H1 (cell line): ENCODE measurements at regions not wholly inside any gene's neighbourhood (a gene's known extent, or its start where the extent isn't known, plus 50 kb on each side); places are given as distances from the start of the nearest gene placed in this dataset.

ENCODE experiments used
- CTCF ChIA-PET: fragments of 300-600 bp; sonication (Branson Sonifier 250); formaldehyde crosslinking; loops from one replicate; lab custom pipeline; 2021; ENCODE audit not compliant: partially characterized antibody; lab: Charles Lee
- POLR2A ChIA-PET: fragments of 300-600 bp; sonication (Branson Sonifier 250); formaldehyde crosslinking; loops from one replicate; lab custom pipeline; 2021; ENCODE audit warnings: inconsistent platforms; ENCODE audit not compliant: partially characterized antibody; lab: Charles Lee
- DNase-seq, 2 experiments: peaks; one replicate each; pipeline versions ENCODE4 v3.0.0 to v3.0.0-alpha.2; 2010 to 2022; ENCODE audit warnings: low spot score in 2 of 2, low read depth in 1 of 2, mixed read lengths in 1 of 2
- FAIRE-seq: peaks from 2 replicates; lab custom pipeline; 2011; peaks lifted over from hg19 to GRCh38; lab: Jason Lieb, UNC
- H2AFZ ChIP-seq: 2 replicates; pipeline ENCODE4 v1.8.1; 2012; ENCODE audit warnings: low read length, inconsistent platforms
- H2AK5ac ChIP-seq: 2 replicates; pipeline ENCODE4 v1.6.1; 2013; ENCODE audit warnings: low read depth, low read length
- H2BK120ac ChIP-seq: replicated peaks from 2 replicates; pipeline ENCODE3; 2013; ENCODE audit warnings: low read depth, low read length, inconsistent platforms
- H2BK12ac ChIP-seq: 2 replicates; pipeline ENCODE4 v1.6.1; 2013; ENCODE audit warnings: low read depth, low read length
- H2BK15ac ChIP-seq: 2 replicates; pipeline ENCODE4 v1.6.1; 2013; ENCODE audit warnings: low read length
- H2BK20ac ChIP-seq: 2 replicates; pipeline ENCODE4 v1.6.1; 2013; ENCODE audit warnings: low read length
- H2BK5ac ChIP-seq: 2 replicates; pipeline ENCODE4 v1.6.1; 2013; ENCODE audit warnings: low read depth, low read length
- H3K14ac ChIP-seq: 2 replicates; pipeline ENCODE4 v1.6.1; 2013; ENCODE audit warnings: inconsistent platforms; ENCODE audit not compliant: insufficient read length
- H3K18ac ChIP-seq: 2 replicates; pipeline ENCODE4 v1.6.1; 2013; ENCODE audit warnings: low read length; ENCODE audit errors: extremely low read depth
- H3K23ac ChIP-seq: 2 replicates; pipeline ENCODE4 v1.6.1; 2013; ENCODE audit warnings: inconsistent platforms; ENCODE audit not compliant: insufficient read length
- H3K23me2 ChIP-seq: 2 replicates; pipeline ENCODE4 v1.6.1; 2013; ENCODE audit warnings: low read depth, low read length
- H3K27ac ChIP-seq: 2 replicates; pipeline ENCODE4 v1.6.1; 2011; ENCODE audit warnings: low read depth, low read length, inconsistent platforms
- H3K27me3 ChIP-seq, 4 experiments: replicated peaks in 1 of 4; 1 replicate in 1 of 4; 2 replicates in 3 of 4; pipeline versions ENCODE4 v1.6.1 to v1.8.1; 2011 to 2013; ENCODE audit warnings: low read length in 3 of 4, mild to moderate bottlenecking in 3 of 4, inconsistent platforms in 2 of 4, mixed read lengths in 2 of 4, moderate library complexity in 1 of 4; ENCODE audit not compliant: control insufficient read depth in 3 of 4, insufficient read depth in 3 of 4; ENCODE audit errors: extremely low read depth in 1 of 4
- H3K36me3 ChIP-seq, 4 experiments: 2 replicates each; pipeline versions ENCODE4 v1.6.1 to v1.8.1; 2011 to 2013; ENCODE audit warnings: mild to moderate bottlenecking in 4 of 4, low read length in 3 of 4, moderate library complexity in 2 of 4, control low read depth in 1 of 4, inconsistent platforms in 1 of 4; ENCODE audit not compliant: insufficient read depth in 4 of 4, control insufficient read depth in 2 of 4
- H3K4ac ChIP-seq: replicated peaks from 2 replicates; pipeline ENCODE3; 2013; ENCODE audit warnings: low read length, low read depth, mixed read lengths, inconsistent platforms; ENCODE audit not compliant: insufficient read length
- H3K4me1 ChIP-seq, 4 experiments: replicated peaks in 1 of 4; 1 replicate in 1 of 4; 2 replicates in 3 of 4; pipeline versions ENCODE4 v1.6.1 to v1.8.1; 2011 to 2013; ENCODE audit warnings: low read length in 3 of 4, inconsistent platforms in 2 of 4, mixed read lengths in 1 of 4; ENCODE audit not compliant: insufficient read depth in 4 of 4, control insufficient read depth in 3 of 4
- H3K4me2 ChIP-seq, 2 experiments: 2 replicates each; pipeline versions ENCODE4 v1.6.1 to v1.8.1; 2011 to 2013; ENCODE audit warnings: low read depth in 2 of 2, low read length in 2 of 2, control low read depth in 1 of 2, inconsistent platforms in 1 of 2, mild to moderate bottlenecking in 1 of 2; ENCODE audit not compliant: insufficient read depth in 1 of 2
- H3K4me3 ChIP-seq, 4 experiments: fragments of 200-600, 300-600 bp in 1 of 4; sonication (generic), shearing (Covaris generic), sonication (Bioruptor Twin) in 1 of 4; 2 replicates each; pipeline versions ENCODE4 v1.5.1 to v1.8.1; 2011 to 2016; ENCODE audit warnings: low read length in 4 of 4, low read depth in 3 of 4, control low read depth in 2 of 4, inconsistent platforms in 2 of 4, mild to moderate bottlenecking in 2 of 4, mixed read lengths in 1 of 4, moderate library complexity in 1 of 4; ENCODE audit not compliant: insufficient read depth in 2 of 4; ENCODE audit errors: extremely low read depth in 1 of 4
- H3K56ac ChIP-seq: replicated peaks from 2 replicates; pipeline ENCODE3; 2013; ENCODE audit warnings: low read depth, mild to moderate bottlenecking, mixed read lengths, low read length, inconsistent platforms; ENCODE audit not compliant: insufficient read length
- H3K79me1 ChIP-seq: 2 replicates; pipeline ENCODE4 v1.6.1; 2013; ENCODE audit warnings: low read depth, low read length, control low read depth
- H3K79me2 ChIP-seq, 2 experiments: 2 replicates each; pipeline versions ENCODE4 v1.6.1 to v1.8.1; 2012 to 2013; ENCODE audit warnings: low read length in 2 of 2, mild to moderate bottlenecking in 2 of 2, inconsistent platforms in 1 of 2; ENCODE audit not compliant: insufficient read depth in 2 of 2, control insufficient read depth in 1 of 2
- H3K9ac ChIP-seq, 4 experiments: replicated peaks in 1 of 4; 1 replicate in 1 of 4; 2 replicates in 3 of 4; pipeline versions ENCODE4 v1.6.1 to v1.8.1; 2011 to 2013; ENCODE audit warnings: low read depth in 3 of 4, low read length in 3 of 4, control low read depth in 2 of 4, mild to moderate bottlenecking in 2 of 4, moderate library complexity in 2 of 4, inconsistent platforms in 1 of 4; ENCODE audit errors: extremely low read depth in 1 of 4
- H3K9me3 ChIP-seq, 2 experiments: 2 replicates each; pipeline versions ENCODE4 v1.6.1 to v1.8.1; 2012 to 2013; ENCODE audit warnings: mild to moderate bottlenecking in 2 of 2, moderate library complexity in 2 of 2, control low read depth in 1 of 2, inconsistent platforms in 1 of 2, low read depth in 1 of 2, low read length in 1 of 2, mixed read lengths in 1 of 2; ENCODE audit not compliant: insufficient read depth in 2 of 2
- H4K20me1 ChIP-seq, 2 experiments: replicated peaks in 1 of 2; 2 replicates each; pipeline versions ENCODE3 to v1.8.1; 2011 to 2013; ENCODE audit warnings: inconsistent platforms in 2 of 2, low read length in 2 of 2, mild to moderate bottlenecking in 1 of 2; ENCODE audit not compliant: insufficient read depth in 2 of 2, control insufficient read depth in 1 of 2
- H4K5ac ChIP-seq: 2 replicates; pipeline ENCODE4 v1.6.1; 2013; ENCODE audit warnings: low read length, low read depth, mixed read lengths, inconsistent platforms; ENCODE audit not compliant: insufficient read length
- H4K8ac ChIP-seq: 2 replicates; pipeline ENCODE4 v1.8.0; 2013; ENCODE audit warnings: mild to moderate bottlenecking, moderate library complexity, low read length, inconsistent platforms; ENCODE audit not compliant: insufficient read depth; ENCODE audit errors: extremely low read depth
- H4K91ac ChIP-seq: replicated peaks from 2 replicates; pipeline ENCODE3; 2013; ENCODE audit warnings: low read length, mixed read lengths, inconsistent platforms; ENCODE audit not compliant: insufficient read length
- CBX8 ChIP-seq: fragments of 300-800, 300-1000 bp; sonication (generic); IDR thresholded peaks from 2 replicates; pipeline ENCODE4 v1.7.1; 2016; ENCODE audit warnings: low read depth, low read length, borderline replicate concordance
- CREB1 ChIP-seq: IDR thresholded peaks from 2 replicates; pipeline ENCODE4 v1.6.1; 2012; ENCODE audit warnings: inconsistent platforms
- CTCF ChIP-seq, 3 experiments: IDR thresholded peaks; 1 replicate in 2 of 3; 2 replicates in 1 of 3; pipeline versions ENCODE4 v1.5.1 to v1.6.1; 2011; ENCODE audit warnings: low read length in 3 of 3, mild to moderate bottlenecking in 3 of 3, inconsistent platforms in 2 of 3, low read depth in 1 of 3, moderate library complexity in 1 of 3; ENCODE audit not compliant: insufficient read depth in 1 of 3; ENCODE audit errors: control extremely low read depth in 1 of 3
- GABPA ChIP-seq: IDR thresholded peaks from 2 replicates; pipeline ENCODE4 v1.6.1; 2011; ENCODE audit warnings: mild to moderate bottlenecking, low read length, moderate library complexity, borderline replicate concordance; ENCODE audit not compliant: insufficient read depth
- MAX ChIP-seq: IDR thresholded peaks from 2 replicates; pipeline ENCODE4 v1.6.1; 2012; ENCODE audit warnings: inconsistent platforms
- POLR2AphosphoS5 ChIP-seq: IDR thresholded peaks from 2 replicates; pipeline ENCODE4 v1.6.1; 2011; ENCODE audit warnings: low read depth, low read length
- RAD21 ChIP-seq, 2 experiments: IDR thresholded peaks in 1 of 2; conservative IDR thresholded peaks in 1 of 2; 2 replicates each; pipeline ENCODE4 v1.6.1; 2011; ENCODE audit warnings: low read depth in 2 of 2, low read length in 2 of 2, improper control_type of control experiment in 1 of 2, inconsistent platforms in 1 of 2, mild to moderate bottlenecking in 1 of 2, moderate library complexity in 1 of 2
- TBP ChIP-seq: IDR thresholded peaks from 2 replicates; pipeline ENCODE4 v1.6.1; 2011; ENCODE audit warnings: low read depth, low read length, improper control_type of control experiment
- WGBS, 2 experiments: shearing (Covaris generic) in 1 of 2; methylation state at CpG; one replicate each; pipeline versions ENCODE4 v1.1.6 to v1.1.7; 2013 to 2015; ENCODE audit warnings: low lambda C conversion rate in 2 of 2, mixed read lengths in 2 of 2, inconsistent platforms in 1 of 2, low coverage in 1 of 2, missing lambda C conversion rate in 1 of 2; ENCODE audit not compliant: insufficient replicate concordance in 2 of 2, insufficient coverage in 1 of 2, insufficient read length in 1 of 2; ENCODE audit errors: extremely low coverage in 1 of 2, missing lambda C conversion rate in 1 of 2; 5-methylcytosine and 5-hydroxymethylcytosine counted together

- Histone ChIP-seq H4K8ac (no peak overlapping the region), H2AK5ac (no peak overlapping the region), H3K36me3 (no peaks in the 10 kb centered on the region), H4K5ac (no peak overlapping the region), H3K4me3 (no peak overlapping the region), H2AFZ (peak overlapping the region; percentile 22; the same call in 1 of the 2 replicates), H3K4ac (no peak overlapping the region), H3K9me3 (no peaks in the 10 kb centered on the region), H2BK12ac (no peak overlapping the region; the same call in 1 of the 2 replicates), H3K23me2 (no peaks in the 10 kb centered on the region; the same call in 1 of the 2 replicates), H4K91ac (no peak overlapping the region), H3K4me1 (peaks cover 0 to 7% (median 3%) of the 10 kb centered on the region in 4 experiments), H4K20me1 (no peaks in the 10 kb centered on the region), H2BK5ac (no peak overlapping the region), H3K79me1 (no peaks in the 10 kb centered on the region), H3K4me2 (no peak overlapping the region), H2BK20ac (no peak overlapping the region), H3K9ac (no peak overlapping the region), H3K14ac (no peak overlapping the region), H3K23ac (no peak overlapping the region), H3K18ac (peak overlapping the region; percentile 80; the same call in 1 of the 2 replicates), H3K27ac (no peak overlapping the region), H2BK15ac (no peak overlapping the region), H3K79me2 (no peaks in the 10 kb centered on the region), H3K56ac (no peak overlapping the region), H3K27me3 (no peaks in the 10 kb centered on the region), H2BK120ac (no peak overlapping the region)
- 68% methylated on average over 8 of the region's 8 CpGs; no CpG with 5 or more reads in 1 of the 2 experiments for whole genome bisulfite sequencing, 2 experiments
- TF ChIP-seq MAX (0 out of 2 replicates have a peak, but pooled peaks have one; percentile 9), CBX8 (no peak), CREB1 (no peak), CTCF (IDR thresholded peaks at IDR 0.05; ENCODE audit: control extremely low read depth in 1 of 3, insufficient read depth in 1 of 3, low read depth in 1 of 3, low read length in 3 of 3) (peak; percentile 60 to 69 (median 66)), POLR2AphosphoS5 (no peak), RAD21 (IDR thresholded peaks at IDR 0.05 in 1 of 2, conservative IDR thresholded peaks at IDR 0.05 in 1 of 2; ENCODE audit: low read depth in 2 of 2, low read length in 2 of 2) (peak; percentile 48 to 62), TBP (no peak), GABPA (no peak)
- no peak for FAIRE-seq
- ChIA-PET POLR2A (interaction anchor here (1.3 kb wide), 1 partner anchor 11 kb away, joined by 6 read pairs; no protein-coding TSS in a partner anchor), CTCF (interaction anchor here (0.6 to 3.3 kb wide), 8 partner anchors 8 to 75 kb away, joined by 3 to 11 read pairs (median 5); partner anchors contain the start of gene COG2)
- peak in 1 of 2 experiments; percentile 46 for DNase-seq
Measured at GRCh38 chr1:230568008-230568407, 74.3 kb upstream of the COG2 start.
